Esophagus muscularis mucosa (tissue), 3 donors: ENCODE measurements at regions not wholly inside any gene's neighbourhood (a gene's known extent, or its start where the extent isn't known, plus 50 kb on each side); places are given as distances from the start of the nearest gene placed in this dataset.

ENCODE experiments used
- POLR2A ChIP-seq: fragments of 450-650 bp; IDR thresholded peaks from one replicate; pipeline ENCODE4 v1.6.1; 2017; ENCODE audit warnings: antibody characterized with exemption, moderate library complexity, mild to moderate bottlenecking, low read depth
- TF ChIP-seq, protein P1 (sequence below), 3 experiments: fragments of 200-600 bp in 2 of 3; fragments of 450-650 bp in 1 of 3; sonication (generic) in 2 of 3; IDR thresholded peaks; one replicate each; pipeline ENCODE4 v1.5.1; 2017 to 2019; ENCODE audit warnings: antibody characterized with exemption in 3 of 3, mild to moderate bottlenecking in 2 of 3, moderate library complexity in 1 of 3

GRCh38 chr17:34076743-34077631 lies 178.1 kb upstream of the CCL2 start:
- TF ChIP-seq, protein P1, sequence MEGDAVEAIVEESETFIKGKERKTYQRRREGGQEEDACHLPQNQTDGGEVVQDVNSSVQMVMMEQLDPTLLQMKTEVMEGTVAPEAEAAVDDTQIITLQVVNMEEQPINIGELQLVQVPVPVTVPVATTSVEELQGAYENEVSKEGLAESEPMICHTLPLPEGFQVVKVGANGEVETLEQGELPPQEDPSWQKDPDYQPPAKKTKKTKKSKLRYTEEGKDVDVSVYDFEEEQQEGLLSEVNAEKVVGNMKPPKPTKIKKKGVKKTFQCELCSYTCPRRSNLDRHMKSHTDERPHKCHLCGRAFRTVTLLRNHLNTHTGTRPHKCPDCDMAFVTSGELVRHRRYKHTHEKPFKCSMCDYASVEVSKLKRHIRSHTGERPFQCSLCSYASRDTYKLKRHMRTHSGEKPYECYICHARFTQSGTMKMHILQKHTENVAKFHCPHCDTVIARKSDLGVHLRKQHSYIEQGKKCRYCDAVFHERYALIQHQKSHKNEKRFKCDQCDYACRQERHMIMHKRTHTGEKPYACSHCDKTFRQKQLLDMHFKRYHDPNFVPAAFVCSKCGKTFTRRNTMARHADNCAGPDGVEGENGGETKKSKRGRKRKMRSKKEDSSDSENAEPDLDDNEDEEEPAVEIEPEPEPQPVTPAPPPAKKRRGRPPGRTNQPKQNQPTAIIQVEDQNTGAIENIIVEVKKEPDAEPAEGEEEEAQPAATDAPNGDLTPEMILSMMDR (IDR thresholded peaks at IDR 0.05), result no peak
- no peak for TF ChIP-seq POLR2A
